WTC11 (cell line): ENCODE measurements at regions not wholly inside any gene's neighbourhood (a gene's known extent, or its start where the extent isn't known, plus 50 kb on each side); places are given as distances from the start of the nearest gene placed in this dataset.

ENCODE experiments used
- ATAC-seq: fragments of 200-7000 bp; cut with Tn5 transposase; 2 replicates; pipeline ENCODE4 v1.10.0; 2021; ENCODE audit warnings: mild to moderate bottlenecking, moderate library complexity
- CTCF ChIA-PET: fragments of 300-600 bp; sonication (Branson Sonifier 250); formaldehyde crosslinking; loops from one replicate; lab custom pipeline; 2021; ENCODE audit warnings: antibody characterized with exemption; lab: Charles Lee
- POLR2A ChIA-PET: fragments of 350-600 bp; sonication (Branson Sonifier 250); formaldehyde crosslinking; loops from one replicate; lab custom pipeline; 2021; ENCODE audit warnings: antibody characterized with exemption; lab: Charles Lee
- DNase-seq: peaks from one replicate; pipeline ENCODE4 v3.0.0; 2021; ENCODE audit warnings: low spot score
- H3K27ac Mint-ChIP-seq: 2 replicates; pipeline ENCODE4 v1.8.0; 2021; ENCODE audit warnings: mixed read lengths
- H3K27me3 Mint-ChIP-seq: 2 replicates; pipeline ENCODE4 v1.8.0; 2021; ENCODE audit warnings: low read depth, mild to moderate bottlenecking, moderate library complexity, mixed read lengths
- H3K36me3 Mint-ChIP-seq: 2 replicates; pipeline ENCODE4 v1.8.0; 2021; ENCODE audit warnings: mixed read lengths
- H3K4me1 Mint-ChIP-seq: 2 replicates; pipeline ENCODE4 v1.8.0; 2022; ENCODE audit warnings: mixed read lengths
- H3K4me3 Mint-ChIP-seq: 2 replicates; pipeline ENCODE4 v1.8.0; 2021; ENCODE audit warnings: mild to moderate bottlenecking, moderate library complexity, mixed read lengths
- H3K9me3 Mint-ChIP-seq: 2 replicates; pipeline ENCODE4 v1.8.0; 2021; ENCODE audit warnings: mixed read lengths
- ATF1 ChIP-seq: sonication (generic); formaldehyde crosslinking; IDR thresholded peaks from 2 replicates; pipeline ENCODE4 v1.8.1; 2023; ENCODE audit warnings: mild to moderate bottlenecking, moderate library complexity, missing genetic modification reagents
- CBFB ChIP-seq: sonication (generic); formaldehyde crosslinking; IDR thresholded peaks from 2 replicates; pipeline ENCODE4 v1.8.1; 2022; ENCODE audit warnings: mild to moderate bottlenecking, low read depth, missing genetic modification reagents
- ELF4 ChIP-seq: sonication (generic); formaldehyde crosslinking; IDR thresholded peaks from 2 replicates; pipeline ENCODE4 v1.8.1; 2022; ENCODE audit warnings: low read depth, mild to moderate bottlenecking, moderate library complexity, missing genetic modification reagents
- EMX1 ChIP-seq: fragments of 250-450 bp; sonication (Bioruptor Pico); IDR thresholded peaks from 2 replicates; pipeline ENCODE4 v1.8.0; 2021; ENCODE audit warnings: mild to moderate bottlenecking
- GABPB1 ChIP-seq: sonication (generic); formaldehyde crosslinking; IDR thresholded peaks from 2 replicates; pipeline ENCODE4 v1.8.1; 2023; ENCODE audit warnings: mild to moderate bottlenecking, missing genetic modification reagents
- GTF2I ChIP-seq: fragments of 250-450 bp; sonication (Bioruptor Pico); conservative IDR thresholded peaks from 2 replicates; pipeline ENCODE4 v1.4.0; 2021; ENCODE audit warnings: mild to moderate bottlenecking
- HMGA2 ChIP-seq: fragments of 250-450 bp; sonication (Bioruptor Pico); IDR thresholded peaks from 2 replicates; pipeline ENCODE4 v1.4.0; 2021; ENCODE audit warnings: mild to moderate bottlenecking, moderate library complexity
- NFYB ChIP-seq: sonication (generic); formaldehyde crosslinking; conservative IDR thresholded peaks from 2 replicates; pipeline ENCODE4 v1.8.0; 2022; ENCODE audit warnings: low read depth, missing genetic modification reagents
- RORB ChIP-seq: fragments of 250-450 bp; sonication (Bioruptor Pico); IDR thresholded peaks from 2 replicates; pipeline ENCODE4 v1.9.0; 2021; ENCODE audit warnings: mild to moderate bottlenecking
- SMAD4 ChIP-seq: sonication (generic); formaldehyde crosslinking; IDR thresholded peaks from 2 replicates; pipeline ENCODE4 v1.8.0; 2022; ENCODE audit warnings: mild to moderate bottlenecking, missing genetic modification reagents
- ZBTB43 ChIP-seq: sonication (generic); formaldehyde crosslinking; IDR thresholded peaks from 2 replicates; pipeline ENCODE4 v1.8.1; 2023; ENCODE audit warnings: mild to moderate bottlenecking, missing genetic modification reagents
- ZNF263 ChIP-seq: sonication (generic); formaldehyde crosslinking; IDR thresholded peaks from 2 replicates; pipeline ENCODE4 v1.8.1; 2022; ENCODE audit warnings: low read depth, mild to moderate bottlenecking, moderate library complexity, missing genetic modification reagents
- ZNF423 ChIP-seq: fragments of 250-450 bp; sonication (Bioruptor Pico); IDR thresholded peaks from 2 replicates; pipeline ENCODE4 v2.1.2; 2022; ENCODE audit warnings: mild to moderate bottlenecking, moderate library complexity
- ZNF425 ChIP-seq: fragments of 250-450 bp; sonication (Bioruptor Pico); conservative IDR thresholded peaks from 2 replicates; pipeline ENCODE4 v1.9.0; 2021; ENCODE audit warnings: mild to moderate bottlenecking
- ZNF671 ChIP-seq: fragments of 250-450 bp; sonication (Bioruptor Pico); IDR thresholded peaks from 2 replicates; pipeline ENCODE4 v1.8.0; 2021; ENCODE audit warnings: mild to moderate bottlenecking
- TF ChIP-seq, protein P1 (sequence below): fragments of 250-450 bp; sonication (Bioruptor Pico); IDR thresholded peaks from 2 replicates; pipeline ENCODE4 v1.9.0; 2021; ENCODE audit warnings: mild to moderate bottlenecking
- TF ChIP-seq, protein P2 (sequence below): sonication (generic); formaldehyde crosslinking; IDR thresholded peaks from 2 replicates; pipeline ENCODE4 v1.8.1; 2022; ENCODE audit warnings: missing genetic modification reagents, borderline replicate concordance
- TF ChIP-seq, protein P3 (sequence below): sonication (generic); formaldehyde crosslinking; IDR thresholded peaks from 2 replicates; pipeline ENCODE4 v1.8.1; 2023; ENCODE audit warnings: mild to moderate bottlenecking, missing genetic modification reagents, moderate library complexity
- TF ChIP-seq, protein P4 (sequence below): sonication (generic); formaldehyde crosslinking; IDR thresholded peaks from 2 replicates; pipeline ENCODE4 v1.8.1; 2023; ENCODE audit warnings: mild to moderate bottlenecking, missing genetic modification reagents

GRCh38 chr2:16264491-16264890 is 324.1 kb downstream of the MYCN start:
- Mint-ChIP-seq H3K27ac (no peak overlapping the region), H3K27me3 (no peaks in the 10 kb centered on the region), H3K4me1 (peaks cover 24% of the 10 kb centered on the region), H3K4me3 (no peak overlapping the region), H3K36me3 (no peaks in the 10 kb centered on the region), H3K9me3 (peaks cover 6% of the 10 kb centered on the region; the same call in 1 of the 2 replicates)
- ChIA-PET CTCF (no interaction called here), POLR2A (no interaction called here)
- no peak for TF ChIP-seq ZNF425 (CRISPR knock-in tag)
- no peak for TF ChIP-seq GTF2I (CRISPR knock-in tag)
- TF ChIP-seq, protein P1, sequence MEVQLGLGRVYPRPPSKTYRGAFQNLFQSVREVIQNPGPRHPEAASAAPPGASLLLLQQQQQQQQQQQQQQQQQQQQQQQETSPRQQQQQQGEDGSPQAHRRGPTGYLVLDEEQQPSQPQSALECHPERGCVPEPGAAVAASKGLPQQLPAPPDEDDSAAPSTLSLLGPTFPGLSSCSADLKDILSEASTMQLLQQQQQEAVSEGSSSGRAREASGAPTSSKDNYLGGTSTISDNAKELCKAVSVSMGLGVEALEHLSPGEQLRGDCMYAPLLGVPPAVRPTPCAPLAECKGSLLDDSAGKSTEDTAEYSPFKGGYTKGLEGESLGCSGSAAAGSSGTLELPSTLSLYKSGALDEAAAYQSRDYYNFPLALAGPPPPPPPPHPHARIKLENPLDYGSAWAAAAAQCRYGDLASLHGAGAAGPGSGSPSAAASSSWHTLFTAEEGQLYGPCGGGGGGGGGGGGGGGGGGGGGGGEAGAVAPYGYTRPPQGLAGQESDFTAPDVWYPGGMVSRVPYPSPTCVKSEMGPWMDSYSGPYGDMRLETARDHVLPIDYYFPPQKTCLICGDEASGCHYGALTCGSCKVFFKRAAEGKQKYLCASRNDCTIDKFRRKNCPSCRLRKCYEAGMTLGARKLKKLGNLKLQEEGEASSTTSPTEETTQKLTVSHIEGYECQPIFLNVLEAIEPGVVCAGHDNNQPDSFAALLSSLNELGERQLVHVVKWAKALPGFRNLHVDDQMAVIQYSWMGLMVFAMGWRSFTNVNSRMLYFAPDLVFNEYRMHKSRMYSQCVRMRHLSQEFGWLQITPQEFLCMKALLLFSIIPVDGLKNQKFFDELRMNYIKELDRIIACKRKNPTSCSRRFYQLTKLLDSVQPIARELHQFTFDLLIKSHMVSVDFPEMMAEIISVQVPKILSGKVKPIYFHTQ: no peak
- TF ChIP-seq, protein P2, sequence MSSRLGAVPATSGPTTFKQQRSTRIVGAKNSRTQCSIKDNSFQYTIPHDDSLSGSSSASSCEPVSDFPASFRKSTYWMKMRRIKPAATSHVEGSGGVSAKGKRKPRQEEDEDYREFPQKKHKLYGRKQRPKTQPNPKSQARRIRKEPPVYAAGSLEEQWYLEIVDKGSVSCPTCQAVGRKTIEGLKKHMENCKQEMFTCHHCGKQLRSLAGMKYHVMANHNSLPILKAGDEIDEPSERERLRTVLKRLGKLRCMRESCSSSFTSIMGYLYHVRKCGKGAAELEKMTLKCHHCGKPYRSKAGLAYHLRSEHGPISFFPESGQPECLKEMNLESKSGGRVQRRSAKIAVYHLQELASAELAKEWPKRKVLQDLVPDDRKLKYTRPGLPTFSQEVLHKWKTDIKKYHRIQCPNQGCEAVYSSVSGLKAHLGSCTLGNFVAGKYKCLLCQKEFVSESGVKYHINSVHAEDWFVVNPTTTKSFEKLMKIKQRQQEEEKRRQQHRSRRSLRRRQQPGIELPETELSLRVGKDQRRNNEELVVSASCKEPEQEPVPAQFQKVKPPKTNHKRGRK (CRISPR knock-in tag): no peak
- TF ChIP-seq, protein P3, sequence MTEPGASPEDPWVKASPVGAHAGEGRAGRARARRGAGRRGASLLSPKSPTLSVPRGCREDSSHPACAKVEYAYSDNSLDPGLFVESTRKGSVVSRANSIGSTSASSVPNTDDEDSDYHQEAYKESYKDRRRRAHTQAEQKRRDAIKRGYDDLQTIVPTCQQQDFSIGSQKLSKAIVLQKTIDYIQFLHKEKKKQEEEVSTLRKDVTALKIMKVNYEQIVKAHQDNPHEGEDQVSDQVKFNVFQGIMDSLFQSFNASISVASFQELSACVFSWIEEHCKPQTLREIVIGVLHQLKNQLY: no peak
- no peak for TF ChIP-seq GABPB1 (CRISPR knock-in tag)
- TF ChIP-seq HMGA2 (CRISPR knock-in tag): no peak
- TF ChIP-seq, protein P4, sequence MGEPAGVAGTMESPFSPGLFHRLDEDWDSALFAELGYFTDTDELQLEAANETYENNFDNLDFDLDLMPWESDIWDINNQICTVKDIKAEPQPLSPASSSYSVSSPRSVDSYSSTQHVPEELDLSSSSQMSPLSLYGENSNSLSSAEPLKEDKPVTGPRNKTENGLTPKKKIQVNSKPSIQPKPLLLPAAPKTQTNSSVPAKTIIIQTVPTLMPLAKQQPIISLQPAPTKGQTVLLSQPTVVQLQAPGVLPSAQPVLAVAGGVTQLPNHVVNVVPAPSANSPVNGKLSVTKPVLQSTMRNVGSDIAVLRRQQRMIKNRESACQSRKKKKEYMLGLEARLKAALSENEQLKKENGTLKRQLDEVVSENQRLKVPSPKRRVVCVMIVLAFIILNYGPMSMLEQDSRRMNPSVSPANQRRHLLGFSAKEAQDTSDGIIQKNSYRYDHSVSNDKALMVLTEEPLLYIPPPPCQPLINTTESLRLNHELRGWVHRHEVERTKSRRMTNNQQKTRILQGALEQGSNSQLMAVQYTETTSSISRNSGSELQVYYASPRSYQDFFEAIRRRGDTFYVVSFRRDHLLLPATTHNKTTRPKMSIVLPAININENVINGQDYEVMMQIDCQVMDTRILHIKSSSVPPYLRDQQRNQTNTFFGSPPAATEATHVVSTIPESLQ (CRISPR knock-in tag): no peak
- TF ChIP-seq ELF4: no peak
- TF ChIP-seq ZBTB43 (CRISPR knock-in tag): no peak
- TF ChIP-seq SMAD4 (CRISPR knock-in tag): no peak
- TF ChIP-seq RORB: no peak
- TF ChIP-seq NFYB (CRISPR knock-in tag): no peak
- TF ChIP-seq EMX1 (CRISPR knock-in tag): no peak
- no peak for TF ChIP-seq ZNF263 (CRISPR knock-in tag)
- TF ChIP-seq CBFB (CRISPR knock-in tag): no peak
- TF ChIP-seq ATF1: no peak
- TF ChIP-seq ZNF671 (CRISPR knock-in tag): no peak
- no peak for TF ChIP-seq ZNF423
- ATAC-seq (no peak), DNase-seq (no peak)
